GM23248 (cell line): ENCODE measurements at regions not wholly inside any gene's neighbourhood (a gene's known extent, or its start where the extent isn't known, plus 50 kb on each side); places are given as distances from the start of the nearest gene placed in this dataset.

Experiments used
- EZH2 ChIP-seq: fragments of 200-600 bp; sonication (generic); IDR thresholded peaks from 2 replicates; pipeline ENCODE4 v1.6.1; 2018; ENCODE audit warnings: antibody characterized with exemption, mild to moderate bottlenecking; ENCODE audit not compliant: insufficient read depth, poor library complexity, severe bottlenecking
- EZH2phosphoT487 ChIP-seq: fragments of 200-600 bp; sonication (generic); IDR thresholded peaks from 2 replicates; pipeline ENCODE4 v1.6.1; 2018; ENCODE audit warnings: antibody characterized with exemption, moderate library complexity, mild to moderate bottlenecking, low read depth; ENCODE audit not compliant: insufficient read depth

DNA sequence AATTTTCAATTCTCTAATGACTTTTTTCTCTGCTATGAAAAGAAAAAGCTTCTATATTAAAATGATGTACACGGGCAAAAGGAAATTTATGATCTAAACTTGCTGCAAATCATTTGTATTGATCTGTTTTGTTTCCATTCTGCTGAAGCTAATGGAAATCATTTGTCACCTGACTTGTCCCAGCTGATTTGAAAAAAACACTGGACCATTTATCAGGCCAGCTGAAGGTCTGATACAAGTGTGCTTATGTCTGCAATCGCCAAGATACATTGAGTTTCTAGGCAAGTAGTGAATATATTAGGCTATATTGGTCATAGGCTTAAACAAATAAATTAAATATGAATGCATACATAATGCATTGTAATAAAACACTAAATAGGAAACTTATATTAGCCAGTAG lies 1309.7 kb downstream of the REEP3 start:
- TF ChIP-seq EZH2 (no peak), EZH2phosphoT487 (no peak)
